ENCODE measurements at regions not wholly inside any gene's neighbourhood (a gene's known extent, or its start where the extent isn't known, plus 50 kb on each side); places are given as distances from the start of the nearest gene placed in this dataset.
"Not testable (repeated sequence)": the region's sequence is repeated elsewhere in the genome, so short reads cannot be mapped to it uniquely, and the experiment has no call there.

DNA sequence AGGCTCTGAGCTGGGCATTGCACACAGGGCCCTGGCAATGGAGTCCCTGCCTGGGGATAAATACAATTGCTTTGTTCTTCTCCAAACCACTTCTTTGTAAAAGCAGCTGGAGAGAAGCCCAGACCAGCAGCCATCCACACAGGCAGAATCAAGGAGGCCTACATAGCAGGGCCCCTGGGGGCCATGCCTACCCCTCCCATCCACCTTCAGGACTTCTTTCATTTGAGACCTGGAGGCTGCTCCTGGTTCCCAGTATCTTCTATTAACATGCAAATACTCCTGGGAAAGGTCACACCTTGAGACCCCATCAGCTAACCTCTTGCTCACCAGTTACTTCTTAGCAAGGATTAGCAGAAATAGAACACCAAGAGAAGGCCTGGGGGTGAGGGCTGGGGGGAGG is 511.1 kb downstream of the SOX6 start:
- in situ Hi-C loops (cut with MboI; ENCODE audit: low pct_unique_long_range_greater_than_20kb, low sequenced_read_pairs, unreplicated experiment) = no loop called here
- DNase-seq (ENCODE audit: low spot score) = no peak
- TF ChIP-seq, protein P1, sequence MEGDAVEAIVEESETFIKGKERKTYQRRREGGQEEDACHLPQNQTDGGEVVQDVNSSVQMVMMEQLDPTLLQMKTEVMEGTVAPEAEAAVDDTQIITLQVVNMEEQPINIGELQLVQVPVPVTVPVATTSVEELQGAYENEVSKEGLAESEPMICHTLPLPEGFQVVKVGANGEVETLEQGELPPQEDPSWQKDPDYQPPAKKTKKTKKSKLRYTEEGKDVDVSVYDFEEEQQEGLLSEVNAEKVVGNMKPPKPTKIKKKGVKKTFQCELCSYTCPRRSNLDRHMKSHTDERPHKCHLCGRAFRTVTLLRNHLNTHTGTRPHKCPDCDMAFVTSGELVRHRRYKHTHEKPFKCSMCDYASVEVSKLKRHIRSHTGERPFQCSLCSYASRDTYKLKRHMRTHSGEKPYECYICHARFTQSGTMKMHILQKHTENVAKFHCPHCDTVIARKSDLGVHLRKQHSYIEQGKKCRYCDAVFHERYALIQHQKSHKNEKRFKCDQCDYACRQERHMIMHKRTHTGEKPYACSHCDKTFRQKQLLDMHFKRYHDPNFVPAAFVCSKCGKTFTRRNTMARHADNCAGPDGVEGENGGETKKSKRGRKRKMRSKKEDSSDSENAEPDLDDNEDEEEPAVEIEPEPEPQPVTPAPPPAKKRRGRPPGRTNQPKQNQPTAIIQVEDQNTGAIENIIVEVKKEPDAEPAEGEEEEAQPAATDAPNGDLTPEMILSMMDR (IDR thresholded peaks at IDR 0.05; ENCODE audit: extremely low read depth, insufficient read depth, missing control alignments) = no peak

GRCh38 chr11:15848631-15849168 is 507.6 kb downstream of the SOX6 start:
- TF ChIP-seq, protein P1 (IDR thresholded peaks at IDR 0.05; ENCODE audit: extremely low read depth, insufficient read depth, missing control alignments) = no peak
- in situ Hi-C loops (cut with MboI; ENCODE audit: low pct_unique_long_range_greater_than_20kb, low sequenced_read_pairs, unreplicated experiment) = no loop called here
- DNase-seq (ENCODE audit: low spot score) = no peak

DNA sequence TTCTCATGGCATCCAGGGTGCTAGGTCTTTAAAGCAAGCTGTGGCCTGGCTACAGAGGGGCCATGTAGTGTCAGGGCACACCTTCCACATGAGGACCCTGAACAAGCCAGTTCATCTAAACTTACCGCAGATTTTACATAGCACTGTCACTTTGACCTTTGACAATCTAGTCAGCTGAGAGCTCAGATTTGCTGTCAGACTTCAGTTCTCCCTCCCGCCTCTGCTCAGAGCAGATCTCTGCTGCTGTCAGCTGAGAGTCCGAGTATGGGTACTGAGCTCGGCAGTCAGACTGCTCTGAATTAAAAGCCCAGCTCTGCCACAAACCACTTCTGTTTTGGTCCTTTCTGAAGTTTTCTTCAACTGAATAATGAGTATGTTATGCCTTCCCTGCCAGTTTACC is 507.1 kb downstream of the SOX6 start:
- TF ChIP-seq, protein P1 (IDR thresholded peaks at IDR 0.05; ENCODE audit: extremely low read depth, insufficient read depth, missing control alignments) = no peak
- in situ Hi-C loops (cut with MboI; ENCODE audit: low pct_unique_long_range_greater_than_20kb, low sequenced_read_pairs, unreplicated experiment) = no loop called here
- DNase-seq (ENCODE audit: low spot score) = no peak

DNA sequence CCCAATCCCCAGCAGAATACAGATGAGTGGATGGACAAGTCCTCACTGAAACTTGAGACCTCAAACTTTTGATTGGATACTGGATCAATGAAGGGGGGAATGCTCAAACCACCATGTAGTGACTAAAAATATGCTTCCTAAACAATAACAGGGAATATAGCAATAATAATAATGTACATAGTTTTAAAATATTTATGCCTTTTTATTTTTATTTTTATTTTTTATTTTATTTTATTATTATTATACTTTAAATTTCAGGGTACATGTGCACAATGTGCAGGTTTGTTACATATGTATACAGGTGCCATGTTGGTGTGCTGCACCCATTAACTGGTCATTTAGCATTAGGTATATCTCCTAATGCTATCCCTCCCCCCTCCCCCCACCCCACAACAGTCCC is 506.0 kb downstream of the SOX6 start:
- DNase-seq (ENCODE audit: low spot score); in situ Hi-C loops (cut with MboI; ENCODE audit: low pct_unique_long_range_greater_than_20kb, low sequenced_read_pairs, unreplicated experiment): not testable (repeated sequence)

DNA sequence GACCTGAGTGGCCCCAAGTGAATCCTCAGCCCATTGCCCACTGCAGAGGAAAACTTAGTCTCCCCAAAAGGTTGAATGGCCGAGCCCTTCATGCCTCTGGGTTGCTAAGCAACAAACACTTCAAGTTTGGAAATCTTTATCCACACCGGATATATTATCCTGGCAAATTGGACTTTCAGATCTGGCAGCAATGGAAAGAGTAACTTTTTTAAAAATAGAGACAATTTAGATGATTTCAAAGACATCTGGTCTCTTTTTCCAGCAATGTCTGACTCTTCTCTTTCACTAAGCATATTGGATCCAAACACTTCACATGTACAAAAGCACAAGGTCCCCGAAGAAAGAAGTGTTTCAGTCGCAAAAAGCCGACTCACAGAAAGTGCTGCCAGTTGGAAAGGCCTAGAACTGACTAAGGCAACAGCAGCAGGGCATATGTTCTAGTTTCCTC is 505.3 kb downstream of the SOX6 start:
- TF ChIP-seq, protein P1 (IDR thresholded peaks at IDR 0.05; ENCODE audit: extremely low read depth, insufficient read depth, missing control alignments) = no peak
- no peak for DNase-seq (ENCODE audit: low spot score)
- in situ Hi-C loops (cut with MboI; ENCODE audit: low pct_unique_long_range_greater_than_20kb, low sequenced_read_pairs, unreplicated experiment) = no loop called here

- TF ChIP-seq, protein P1 (IDR thresholded peaks at IDR 0.05; ENCODE audit: extremely low read depth, insufficient read depth, missing control alignments) = peak; percentile 33
- in situ Hi-C loops (cut with MboI; ENCODE audit: low pct_unique_long_range_greater_than_20kb, low sequenced_read_pairs, unreplicated experiment) = no loop called here
- DNase-seq (ENCODE audit: low spot score) = no peak
Observed at GRCh38 chr11:15852179-15852578, 504.2 kb downstream of the SOX6 start.

DNA sequence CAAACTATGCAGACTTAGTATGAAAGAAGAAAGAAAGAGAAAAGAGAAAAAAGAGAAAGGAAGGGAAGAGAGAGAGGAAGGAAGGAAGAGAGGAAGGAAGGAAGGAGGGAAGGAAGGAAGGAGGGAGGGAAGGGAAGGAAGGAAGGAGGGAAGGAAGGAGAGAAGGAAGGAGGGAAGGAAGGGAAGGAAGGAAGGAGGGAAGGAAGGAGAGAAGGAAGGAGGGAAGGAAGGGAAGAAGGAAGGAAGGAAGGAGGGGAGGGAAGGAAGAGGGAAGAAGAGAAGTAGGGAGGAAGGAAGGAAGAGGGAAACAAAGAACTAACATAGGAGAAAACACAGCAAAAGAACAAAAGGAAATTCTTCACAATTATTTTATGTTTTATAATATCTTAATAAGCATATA is 502.1 kb downstream of the SOX6 start:
- DNase-seq (ENCODE audit: low spot score) = no peak
- TF ChIP-seq, protein P1 (IDR thresholded peaks at IDR 0.05; ENCODE audit: extremely low read depth, insufficient read depth, missing control alignments) = no peak
- in situ Hi-C loops (cut with MboI; ENCODE audit: low pct_unique_long_range_greater_than_20kb, low sequenced_read_pairs, unreplicated experiment) = no loop called here
